Heart right ventricle (tissue), 16 donors: ENCODE measurements at regions not wholly inside any gene's neighbourhood (a gene's known extent, or its start where the extent isn't known, plus 50 kb on each side); places are given as distances from the start of the nearest gene placed in this dataset.

ENCODE experiments used
- ATAC-seq, 8 donors: fragments of 200-7000 bp; cut with Tn5 transposase; one replicate each; pipeline ENCODE4 v1.9.1; 2020; ENCODE audit warnings: mild to moderate bottlenecking in 8 of 8, moderate library complexity in 8 of 8, moderate number of reproducible peaks in 1 of 8
- DNase-seq, 2 donors: peaks; one replicate each; pipeline ENCODE4 v3.0.0-alpha.2; 2020
- H3K27ac ChIP-seq, 10 donors: fragments of 200-600 bp; sonication (generic) in 2 of 10; one replicate each; pipeline versions ENCODE4 v1.5.0 to v1.8.0; 2020 to 2022; ENCODE audit warnings: mild to moderate bottlenecking in 3 of 10
- H3K27me3 ChIP-seq, 7 donors: fragments of 200-600 bp; one replicate each; pipeline ENCODE4 v1.8.0; 2021 to 2022; ENCODE audit warnings: mild to moderate bottlenecking in 2 of 7
- H3K36me3 ChIP-seq, 9 donors: fragments of 200-600 bp; sonication (generic) in 1 of 9; one replicate each; pipeline versions ENCODE4 v1.5.0 to v1.8.0; 2020 to 2022; ENCODE audit warnings: mild to moderate bottlenecking in 2 of 9
- H3K4me1 ChIP-seq, 9 donors: fragments of 200-600 bp; sonication (generic) in 1 of 9; one replicate each; pipeline versions ENCODE4 v1.5.0 to v1.8.0; 2020 to 2022; ENCODE audit warnings: mild to moderate bottlenecking in 4 of 9
- H3K4me3 ChIP-seq, 10 donors: fragments of 200-600 bp; sonication (generic) in 2 of 10; one replicate each; pipeline versions ENCODE4 v1.5.0 to v1.8.0; 2020 to 2022; ENCODE audit warnings: mild to moderate bottlenecking in 7 of 10, moderate library complexity in 2 of 10
- H3K9me3 ChIP-seq, 11 donors: fragments of 200-600 bp in 10 of 11; sonication (generic) in 2 of 11; one replicate each; pipeline versions ENCODE4 v1.5.0 to v1.8.0; 2013 to 2022; ENCODE audit warnings: mild to moderate bottlenecking in 2 of 11, control low read depth in 1 of 11, moderate library complexity in 1 of 11
- CTCF ChIP-seq, 9 donors: fragments of 200-600 bp; sonication (generic) in 2 of 9; IDR thresholded peaks; one replicate each; pipeline versions ENCODE4 v1.5.0 to v1.8.0; 2021 to 2022; ENCODE audit warnings: antibody characterized with exemption in 9 of 9, mild to moderate bottlenecking in 5 of 9, moderate library complexity in 1 of 9
- WGBS, 2 donors: extraction: QIAGEN DNeasy Blood & Tissue Kit; methylation state at CpG; one replicate each; pipeline ENCODE4 v1.1.7; 2013; ENCODE audit warnings: inconsistent platforms in 1 of 2; 5-methylcytosine and 5-hydroxymethylcytosine counted together
- intact Hi-C, 10 donors: fragments of 100-400 bp; cut with DNase I; formaldehyde crosslinking; loops; one replicate each; pipeline versions ENCODE4 v1.11.1 to v1.14.2; 2022
- donor health status: Arrhythmogenic right ventricular cardiomyopathy.
- donor health status: ischemic (EF 13 %, LVEDD 7.1; RV severe dilation, severe dysfunction).
- donor health status: healthy with polysubstance abuse.
- donor health status: DM: no; HTN: yes; CAD: no.
- donor health status: DM: no; HTN: no; CAD: no.
- donor health status: ischemic (EF 25% LVEDD 6.9; RV normal size, moderate dysfunction).
- donor health status: ischemic (EF 25% LVEDD 5.7; RV mildly dilated, moderate dysfunction).
- donor health status: healthy.
- donor health status: DM: yes; HTN: yes; CAD: no.
- donor health status: Ischemic cardiomyopathy.
- donor health status: ischemic (EF 35%, LVEDD 5.7; RV mildly dilated, moderate dysfunction).
- donor health status: nonischemic (EF 11% LVEDD 7.7; RV severe dilation, severe dysfunction).
- donor health status: DM: yes; HTN: yes; CAD: no.
- donor health status: PGD.
- donor health status: ischemic (EF 29% LVEDD 5.4; RV normal size, mild dysfunction).
- donor health status: nonischemic (EF 23%, LVEDD 6.1; RV moderate dilation, normal function).

GRCh38 chr5:2288466-2288865 is 405.7 kb upstream of the IRX4 start:
- DNase-seq: no peak
- H3K36me3 ChIP-seq: no peaks in the 10 kb centered on the region
- no peak overlapping the region for H3K4me3 ChIP-seq
- peaks cover 0 to 4% (median 0%) of the 10 kb centered on the region in 7 donors for H3K27me3 ChIP-seq
- TF ChIP-seq CTCF (IDR thresholded peaks at IDR 0.05): no peak
- H3K4me1 ChIP-seq: no peaks in the 10 kb centered on the region
- 90 to 93% methylated on average over 11 of the region's 11 CpGs for WGBS, 2 donors
- intact Hi-C loops: no loop called here
- H3K27ac ChIP-seq: no peak overlapping the region
- ATAC-seq: no peak
- peaks cover 0 to 9% (median 0%) of the 10 kb centered on the region in 11 donors for H3K9me3 ChIP-seq

DNA sequence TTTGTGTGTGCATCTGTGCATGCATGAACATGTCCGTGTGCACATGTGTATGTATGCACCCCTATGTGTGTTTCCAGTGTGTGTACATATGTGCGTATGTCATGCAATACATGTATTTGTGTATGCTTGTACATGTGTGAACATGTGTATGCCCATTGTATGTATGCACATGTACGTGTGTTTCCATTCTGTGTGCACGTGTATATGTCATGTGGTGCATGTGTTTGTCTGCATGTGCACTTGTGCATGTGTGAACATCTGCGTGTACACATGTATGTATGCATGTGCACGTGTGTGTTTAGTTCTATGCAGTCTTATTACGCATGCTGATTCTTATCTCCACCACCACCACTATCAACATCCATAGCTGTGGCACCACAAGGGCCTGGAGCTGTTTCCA is 403.5 kb upstream of the IRX4 start:
- TF ChIP-seq CTCF (IDR thresholded peaks at IDR 0.05): no peak
- H3K4me1 ChIP-seq: no peaks in the 10 kb centered on the region
- H3K27me3 ChIP-seq: peaks cover 0 to 3% (median 0%) of the 10 kb centered on the region in 7 donors
- WGBS, 2 donors: 82 to 84% methylated on average over 7 of the region's 7 CpGs
- DNase-seq (no peak), ATAC-seq (no peak)
- no peak overlapping the region for H3K4me3 ChIP-seq
- H3K9me3 ChIP-seq: no peaks in the 10 kb centered on the region
- no peaks in the 10 kb centered on the region for H3K36me3 ChIP-seq
- no peak overlapping the region for H3K27ac ChIP-seq
- intact Hi-C loops: no loop called here

GRCh38 chr5:2284678-2285077 is 402.0 kb upstream of the IRX4 start:
- H3K4me1 ChIP-seq: no peaks in the 10 kb centered on the region
- H3K9me3 ChIP-seq: no peaks in the 10 kb centered on the region
- no peak overlapping the region for H3K27ac ChIP-seq
- ATAC-seq (no peak), DNase-seq (no peak)
- H3K27me3 ChIP-seq: no peaks in the 10 kb centered on the region
- intact Hi-C loops: no loop called here
- no peak for TF ChIP-seq CTCF (IDR thresholded peaks at IDR 0.05)
- H3K36me3 ChIP-seq: no peaks in the 10 kb centered on the region
- H3K4me3 ChIP-seq: no peak overlapping the region
- WGBS, 2 donors: 86 to 88% methylated on average over 8 of the region's 8 CpGs

GRCh38 chr5:2283481-2284045 is 400.8 kb upstream of the IRX4 start:
- Histone ChIP-seq H3K27me3 (peaks cover 0 to 5% (median 0%) of the 10 kb centered on the region in 7 donors), H3K27ac (no peak overlapping the region), H3K9me3 (no peaks in the 10 kb centered on the region), H3K36me3 (no peaks in the 10 kb centered on the region), H3K4me3 (no peak overlapping the region), H3K4me1 (no peaks in the 10 kb centered on the region)
- TF ChIP-seq CTCF (IDR thresholded peaks at IDR 0.05): no peak
- no peak for DNase-seq
- intact Hi-C loops: no loop called here
- ATAC-seq: no peak
- WGBS, 2 donors: 86 to 89% methylated on average over 10 of the region's 10 CpGs
